Kidney (tissue), 13 donors: ENCODE measurements at regions not wholly inside any gene's neighbourhood (a gene's known extent, or its start where the extent isn't known, plus 50 kb on each side); places are given as distances from the start of the nearest gene placed in this dataset.

Experiments used
- DNase-seq, 5 donors: peaks; one replicate each; pipeline ENCODE4 v3.0.0-alpha.2; 2013 to 2020
- FAIRE-seq: peaks from 2 replicates; lab custom pipeline; 2012; peaks lifted over from hg19 to GRCh38; lab: Jason Lieb, UNC
- H3K27ac ChIP-seq, 2 donors: one replicate each; pipeline ENCODE4 v1.7.0; 2013; ENCODE audit warnings: low read depth in 2 of 2, low read length in 2 of 2, inconsistent platforms in 1 of 2
- H3K27me3 ChIP-seq: one replicate; pipeline ENCODE4 v1.7.1; 2013; ENCODE audit warnings: low read length, inconsistent platforms; ENCODE audit not compliant: control insufficient read depth, insufficient read depth
- H3K36me3 ChIP-seq, 3 donors: one replicate each; pipeline versions ENCODE4 v1.7.0 to v1.7.1; 2013; ENCODE audit warnings: low read length in 3 of 3, control low read depth in 1 of 3, inconsistent platforms in 1 of 3; ENCODE audit not compliant: insufficient read depth in 3 of 3, control insufficient read depth in 2 of 3
- H3K4me1 ChIP-seq, 3 donors: one replicate each; pipeline versions ENCODE4 v1.7.0 to v1.7.1; 2013; ENCODE audit warnings: low read length in 3 of 3, inconsistent platforms in 1 of 3, low read depth in 1 of 3; ENCODE audit not compliant: control insufficient read depth in 2 of 3, insufficient read depth in 2 of 3
- H3K4me3 ChIP-seq, 3 donors: one replicate each; pipeline versions ENCODE4 v1.7.0 to v1.8.1; 2013; ENCODE audit warnings: low read length in 3 of 3, control low read depth in 1 of 3, inconsistent platforms in 1 of 3
- H3K9ac ChIP-seq, 3 donors: one replicate each; pipeline versions ENCODE4 v1.7.0 to v1.7.1; 2013; ENCODE audit warnings: low read length in 3 of 3, control low read depth in 1 of 3, inconsistent platforms in 1 of 3
- H3K9me3 ChIP-seq, 3 donors: one replicate each; pipeline versions ENCODE4 v1.7.0 to v1.7.1; 2013; ENCODE audit warnings: low read length in 3 of 3, control low read depth in 1 of 3, inconsistent platforms in 1 of 3; ENCODE audit not compliant: control insufficient read depth in 2 of 3, insufficient read depth in 1 of 3
- intact Hi-C: fragments of 100-400 bp; cut with DNase I; formaldehyde crosslinking; loops from one replicate; pipeline ENCODE4 v1.11.1; 2022
- TF ChIP-seq, protein P1 (sequence below): IDR thresholded peaks from 3 replicates; pipeline ENCODE4 v1.5.1; 2012; ENCODE audit warnings: mild to moderate bottlenecking, moderate library complexity, borderline replicate concordance; ENCODE audit not compliant: insufficient read depth; ENCODE audit errors: extremely low read depth
- donor health status: control.
- donor health status: control.
- donor health status: control.
- donor health status: control.
- donor health status: control.
- donor health status: DM: yes; HTN: yes; CAD: no.
- donor health status: Normal renal cell carcinoma (clear cell type).

GRCh38 chr3:95037927-95038326 is 975.1 kb downstream of the NSUN3 start:
- Histone ChIP-seq H3K4me1 (no peaks in the 10 kb centered on the region), H3K27me3 (no peaks in the 10 kb centered on the region), H3K9me3 (no peaks in the 10 kb centered on the region), H3K9ac (no peak overlapping the region), H3K27ac (no peak overlapping the region), H3K36me3 (no peaks in the 10 kb centered on the region), H3K4me3 (no peak overlapping the region)
- no peak for FAIRE-seq
- intact Hi-C loops: no loop called here
- DNase-seq: no peak
- TF ChIP-seq, protein P1, sequence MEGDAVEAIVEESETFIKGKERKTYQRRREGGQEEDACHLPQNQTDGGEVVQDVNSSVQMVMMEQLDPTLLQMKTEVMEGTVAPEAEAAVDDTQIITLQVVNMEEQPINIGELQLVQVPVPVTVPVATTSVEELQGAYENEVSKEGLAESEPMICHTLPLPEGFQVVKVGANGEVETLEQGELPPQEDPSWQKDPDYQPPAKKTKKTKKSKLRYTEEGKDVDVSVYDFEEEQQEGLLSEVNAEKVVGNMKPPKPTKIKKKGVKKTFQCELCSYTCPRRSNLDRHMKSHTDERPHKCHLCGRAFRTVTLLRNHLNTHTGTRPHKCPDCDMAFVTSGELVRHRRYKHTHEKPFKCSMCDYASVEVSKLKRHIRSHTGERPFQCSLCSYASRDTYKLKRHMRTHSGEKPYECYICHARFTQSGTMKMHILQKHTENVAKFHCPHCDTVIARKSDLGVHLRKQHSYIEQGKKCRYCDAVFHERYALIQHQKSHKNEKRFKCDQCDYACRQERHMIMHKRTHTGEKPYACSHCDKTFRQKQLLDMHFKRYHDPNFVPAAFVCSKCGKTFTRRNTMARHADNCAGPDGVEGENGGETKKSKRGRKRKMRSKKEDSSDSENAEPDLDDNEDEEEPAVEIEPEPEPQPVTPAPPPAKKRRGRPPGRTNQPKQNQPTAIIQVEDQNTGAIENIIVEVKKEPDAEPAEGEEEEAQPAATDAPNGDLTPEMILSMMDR: no peak

GRCh38 chr3:95044101-95044500 is 981.2 kb downstream of the NSUN3 start:
- H3K27ac ChIP-seq: no peak overlapping the region
- H3K9me3 ChIP-seq: no peaks in the 10 kb centered on the region
- DNase-seq (no peak), FAIRE-seq (no peak)
- no peak overlapping the region for H3K4me3 ChIP-seq
- intact Hi-C loops: no loop called here
- H3K9ac ChIP-seq: no peak overlapping the region
- TF ChIP-seq, protein P1: no peak
- no peaks in the 10 kb centered on the region for H3K36me3 ChIP-seq
- H3K4me1 ChIP-seq: no peaks in the 10 kb centered on the region
- no peaks in the 10 kb centered on the region for H3K27me3 ChIP-seq

- no peak overlapping the region for H3K9ac ChIP-seq
- TF ChIP-seq, protein P1: no peak
- no peak for FAIRE-seq
These were observed 985.7 kb downstream of the NSUN3 start for GRCh38 chr3:95048564-95048963.

DNA sequence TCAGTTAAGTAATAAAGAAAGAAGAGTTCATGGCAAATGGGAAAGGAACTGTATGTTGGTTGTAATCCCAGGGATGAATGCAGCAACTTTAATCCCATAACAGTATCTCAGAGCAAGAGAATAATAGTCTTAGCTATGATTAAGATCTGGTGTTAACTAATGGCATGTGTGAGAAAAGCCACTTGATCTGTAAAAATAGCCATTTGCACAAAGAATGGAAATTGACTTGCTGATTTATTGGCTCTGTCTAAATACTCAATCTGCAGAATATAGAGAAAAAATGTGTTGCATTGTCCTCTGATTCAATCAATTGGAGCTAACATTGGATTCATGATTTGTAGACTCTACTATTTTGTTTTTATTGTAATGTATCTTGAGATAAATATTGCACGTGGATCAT is 987.0 kb downstream of the NSUN3 start:
- no peaks in the 10 kb centered on the region for H3K27me3 ChIP-seq
- no peak overlapping the region for H3K27ac ChIP-seq
- H3K9me3 ChIP-seq: no peaks in the 10 kb centered on the region
- H3K9ac ChIP-seq: no peak overlapping the region
- DNase-seq (no peak), FAIRE-seq (no peak)
- H3K4me1 ChIP-seq: no peaks in the 10 kb centered on the region
- no peak overlapping the region for H3K4me3 ChIP-seq
- H3K36me3 ChIP-seq: no peaks in the 10 kb centered on the region
- intact Hi-C loops: no loop called here
- TF ChIP-seq, protein P1: no peak

More at GRCh38 chr3:95048564-95048963, 985.7 kb downstream of the NSUN3 start:
- Histone ChIP-seq H3K9me3 (no peaks in the 10 kb centered on the region), H3K36me3 (no peaks in the 10 kb centered on the region), H3K4me1 (no peaks in the 10 kb centered on the region), H3K4me3 (no peak overlapping the region), H3K27me3 (no peaks in the 10 kb centered on the region), H3K27ac (no peak overlapping the region)
- no peak for DNase-seq
- intact Hi-C loops: no loop called here
